ENCODE measurements at regions not wholly inside any gene's neighbourhood (a gene's known extent, or its start where the extent isn't known, plus 50 kb on each side); places are given as distances from the start of the nearest gene placed in this dataset.
"Not testable (repeated sequence)": the region's sequence is repeated elsewhere in the genome, so short reads cannot be mapped to it uniquely, and the experiment has no call there.

- TF ChIP-seq LCORL (IDR thresholded peaks at IDR 0.05), result no peak
- TF ChIP-seq LCORL (CRISPR knock-in tag; IDR thresholded peaks at IDR 0.05), result peak; percentile 29; the same call in 1 of the 2 replicates
- peak; percentile 20; the same call in 1 of the 2 replicates for TF ChIP-seq RXRB (CRISPR knock-in tag; IDR thresholded peaks at IDR 0.05; ENCODE audit: borderline replicate concordance)
- no peak for TF ChIP-seq MTF1 (CRISPR knock-in tag; IDR thresholded peaks at IDR 0.05)
- TF ChIP-seq ZFP1 (CRISPR knock-in tag; IDR thresholded peaks at IDR 0.05), result no peak
- no peak for TF ChIP-seq PCBP1 (IDR thresholded peaks at IDR 0.05; ENCODE audit: borderline replicate concordance, low read depth, low read length)
- TF ChIP-seq ZNF577 (CRISPR knock-in tag; IDR thresholded peaks at IDR 0.05; ENCODE audit: borderline replicate concordance, low read depth), result no peak
- TF ChIP-seq ZBTB3 (CRISPR knock-in tag; IDR thresholded peaks at IDR 0.05; ENCODE audit: borderline replicate concordance, low read depth), result no peak
- 0 out of 2 replicates have a peak, but pooled peaks have one; percentile 1 for TF ChIP-seq NR2C2 (CRISPR knock-in tag; IDR thresholded peaks at IDR 0.05; ENCODE audit: borderline replicate concordance)
- TF ChIP-seq EP300 (IDR thresholded peaks at IDR 0.05; ENCODE audit: low read depth in 2 of 2, low read length in 2 of 2), result peak in 1 of 2 experiments; percentile 38; a peak in 1 of 4 replicates
- no peak for TF ChIP-seq EP300 (CRISPR knock-in tag; IDR thresholded peaks at IDR 0.05; ENCODE audit: borderline replicate concordance)
- 0 out of 2 replicates have a peak, but pooled peaks have one; percentile 20 for TF ChIP-seq JUND (CRISPR knock-in tag; IDR thresholded peaks at IDR 0.05)
- TF ChIP-seq SATB2 (CRISPR knock-in tag; IDR thresholded peaks at IDR 0.05), result no peak
These were observed 175.0 kb upstream of the SULF2 start (continued) for GRCh38 chr20:47960277-47960676.

DNA sequence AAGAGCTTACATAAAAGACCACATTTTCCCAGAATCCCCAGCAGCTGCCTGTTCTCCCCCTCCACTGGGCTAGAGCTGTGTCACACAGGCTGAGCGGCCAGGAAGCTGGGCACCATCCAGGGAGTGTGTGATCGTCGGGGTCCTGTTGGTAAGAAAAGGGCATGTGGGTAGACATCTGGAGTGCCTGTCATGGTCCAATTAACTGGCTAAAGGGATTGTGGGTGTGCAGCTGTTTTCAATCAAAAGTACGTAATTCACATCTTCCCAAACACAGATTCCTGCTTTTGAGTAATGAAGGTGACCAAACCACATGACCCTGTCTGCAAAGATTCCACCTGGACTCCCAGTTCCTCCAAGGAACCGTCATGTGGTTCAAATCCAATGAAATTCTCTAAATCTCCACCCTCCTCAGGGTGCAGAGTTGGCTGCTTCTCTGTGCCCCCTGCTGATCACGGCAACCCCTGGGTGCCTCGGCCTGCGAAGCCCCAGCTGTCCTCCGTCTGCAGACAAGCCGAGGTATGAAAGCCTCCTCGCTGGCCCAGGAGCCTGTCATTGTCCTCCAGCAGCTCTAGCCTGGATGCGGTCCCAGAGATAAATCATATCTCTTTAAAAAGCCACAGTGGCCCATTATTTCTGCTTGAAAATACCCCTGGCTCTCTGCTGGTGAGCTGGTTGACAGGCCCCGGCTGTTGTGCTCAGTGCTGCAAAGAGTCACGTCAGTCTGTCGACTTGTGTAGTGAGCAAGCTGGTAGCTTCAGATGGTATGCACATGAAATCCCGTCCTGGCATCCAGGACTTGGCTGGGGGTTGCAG lies 172.9 kb upstream of the SULF2 start:
- H3K79me2 ChIP-seq (ENCODE audit: insufficient read depth, low read length); DNase-seq (ENCODE audit: low spot score); in situ Hi-C loops (cut with HindIII; ENCODE audit: extremely low pct_ligation_motif_present, low pct_unique_long_range_greater_than_20kb); ATAC-seq; H4K20me1 ChIP-seq (ENCODE audit: insufficient read depth, low read length); intact Hi-C loops (cut with micrococcal nuclease; ENCODE audit: unreplicated experiment); CTCF ChIA-PET (ENCODE audit: low intra/inter-chr PET ratio, low total read pairs); H3K4me3 ChIP-seq (replicated peaks in 1 of 3; ENCODE audit: insufficient read depth in 1 of 3, low read depth in 2 of 3, low read length in 3 of 3); H3K4me2 ChIP-seq (ENCODE audit: low read depth, low read length); BruUV-seq (replicated peaks); H2AFZ ChIP-seq (ENCODE audit: low read length); H3K9ac ChIP-seq (ENCODE audit: insufficient read depth, low read depth, low read length); H3K27ac ChIP-seq (ENCODE audit: extremely low read length, insufficient read depth, low read length); H3K36me3 ChIP-seq (replicated peaks in 1 of 2; ENCODE audit: control insufficient read depth in 1 of 2, insufficient read depth in 2 of 2, low read length in 2 of 2); H3K9me3 ChIP-seq (ENCODE audit: low read length): not testable (repeated sequence)
- H3K4me1 ChIP-seq (ENCODE audit: insufficient read depth, low read length), result peaks cover 36% of the 10 kb centered on the region
- peak; percentile 34 for FAIRE-seq
- peaks cover 5 to 54% of the 10 kb centered on the region in 2 experiments; a peak in 3 of 5 replicates for H3K27me3 ChIP-seq (ENCODE audit: control insufficient read depth in 1 of 2, insufficient read depth in 2 of 2, low read length in 2 of 2)
- 62% methylated on average over 16 of the region's 16 CpGs for WGBS (ENCODE audit: low lambda C conversion rate)
- POLR2A ChIA-PET, result interaction anchor here (1.0 kb wide), 1 partner anchor 15 kb away, joined by 3 read pairs; no protein-coding TSS in a partner anchor
